Transverse colon (tissue), 4 donors: ENCODE measurements at regions not wholly inside any gene's neighbourhood (a gene's known extent, or its start where the extent isn't known, plus 50 kb on each side); places are given as distances from the start of the nearest gene placed in this dataset.

Experiments used
- CTCF ChIP-seq, 5 experiments: fragments of 200-600 bp in 3 of 5; fragments of 450-650 bp in 2 of 5; sonication (generic) in 3 of 5; IDR thresholded peaks; 1 replicate in 2 of 5; 2 replicates in 3 of 5; pipeline ENCODE4 v1.5.1; 2016 to 2017; ENCODE audit warnings: antibody characterized with exemption in 5 of 5, inconsistent platforms in 3 of 5, mild to moderate bottlenecking in 2 of 5, moderate library complexity in 1 of 5
- POLR2A ChIP-seq: fragments of 450-650 bp; IDR thresholded peaks from one replicate; pipeline ENCODE4 v1.6.1; 2016; ENCODE audit warnings: antibody characterized with exemption, mild to moderate bottlenecking, moderate library complexity
- POLR2AphosphoS5 ChIP-seq, 3 donors: sonication (generic); formaldehyde crosslinking; IDR thresholded peaks; one replicate each; pipeline ENCODE4 v1.6.1; 2016; ENCODE audit warnings: antibody characterized with exemption in 3 of 3

- no peak for TF ChIP-seq POLR2A
- TF ChIP-seq POLR2AphosphoS5 (IDR thresholded peaks at IDR 0.05), result no peak
- TF ChIP-seq CTCF (IDR thresholded peaks at IDR 0.05), result no peak
Observed at GRCh38 chr3:18843188-18843587, 305.1 kb upstream of the KCNH8 start.
